ENCODE measurements at regions not wholly inside any gene's neighbourhood (a gene's known extent, or its start where the extent isn't known, plus 50 kb on each side); places are given as distances from the start of the nearest gene placed in this dataset.

GRCh38 chr2:207257251-207258250, 91.8 kb upstream of the KLF7 start:
- no peak for DNase-seq

GRCh38 chr2:207258263-207258991, 92.7 kb upstream of the KLF7 start:
- no peak for DNase-seq

GRCh38 chr2:207260021-207260420, 94.3 kb upstream of the KLF7 start:
- no peak for DNase-seq

GRCh38 chr2:207260947-207261346, 95.2 kb upstream of the KLF7 start:
- DNase-seq: no peak

GRCh38 chr2:207264310-207264709, 98.6 kb upstream of the KLF7 start:
- no peak for DNase-seq

- DNase-seq: no peak
Observed at GRCh38 chr2:207265332-207265731, 99.6 kb upstream of the KLF7 start.

- DNase-seq: no peak
Observed at GRCh38 chr2:207265869-207266268, 100.1 kb upstream of the KLF7 start.

GRCh38 chr2:207266648-207267047, 100.9 kb upstream of the KLF7 start:
- DNase-seq: no peak

- no peak for DNase-seq
Observed at GRCh38 chr2:207269038-207269437, 103.3 kb upstream of the KLF7 start.

- no peak for DNase-seq
Observed at GRCh38 chr2:207274530-207275189, 108.9 kb upstream of the KLF7 start.

- no peak for DNase-seq
Observed at GRCh38 chr2:207275779-207276178, 110.0 kb upstream of the KLF7 start.

GRCh38 chr2:207276248-207276647, 110.5 kb upstream of the KLF7 start:
- DNase-seq: no peak

GRCh38 chr2:207276858-207277257, 111.1 kb upstream of the KLF7 start:
- no peak for DNase-seq

GRCh38 chr2:207279520-207279919, 113.8 kb upstream of the KLF7 start:
- no peak for DNase-seq

- DNase-seq: no peak
Observed at GRCh38 chr2:207281436-207281835, 115.7 kb upstream of the KLF7 start.

- no peak for DNase-seq
Observed at GRCh38 chr2:207282916-207283315, 117.2 kb upstream of the KLF7 start.

GRCh38 chr2:207283356-207283755, 117.6 kb upstream of the KLF7 start:
- no peak for DNase-seq

- DNase-seq: no peak
Observed at GRCh38 chr2:207284556-207285472, 119.1 kb upstream of the KLF7 start.

GRCh38 chr2:207285473-207285815, 119.7 kb upstream of the KLF7 start:
- DNase-seq: peak in 1 of 6 experiments; percentile 41

GRCh38 chr2:207286106-207286505, 120.4 kb upstream of the KLF7 start:
- no peak for DNase-seq

- DNase-seq: no peak
Observed at GRCh38 chr2:207288628-207289027, 122.9 kb upstream of the KLF7 start.

GRCh38 chr2:207289295-207290018, 123.7 kb upstream of the KLF7 start:
- DNase-seq: no peak
